HG02943 (cell line): ENCODE measurements at regions not wholly inside any gene's neighbourhood (a gene's known extent, or its start where the extent isn't known, plus 50 kb on each side); places are given as distances from the start of the nearest gene placed in this dataset.
"Not testable (repeated sequence)": the region's sequence is repeated elsewhere in the genome, so short reads cannot be mapped to it uniquely, and the experiment has no call there.

Source experiments
- ATAC-seq: cut with Tn5 transposase; IDR thresholded peaks from one replicate; pipeline ENCODE4 v1.9.1; 2021; ENCODE audit warnings: mild to moderate bottlenecking, low read depth, moderate library complexity; ENCODE audit not compliant: unreplicated experiment

GRCh38 chr20:17873410-17874270 is 95.0 kb downstream of the SNX5 start:
- ATAC-seq = no peak

- ATAC-seq = no peak
Observed at GRCh38 chr20:17872959-17873358, 95.6 kb downstream of the SNX5 start.

GRCh38 chr20:17872434-17872833 is 96.2 kb downstream of the SNX5 start:
- no peak for ATAC-seq

GRCh38 chr20:17871886-17872285 is 96.7 kb downstream of the SNX5 start:
- ATAC-seq = no peak

GRCh38 chr20:17871181-17871580 is 97.4 kb downstream of the SNX5 start:
- no peak for ATAC-seq

GRCh38 chr20:17870086-17870740 is 98.4 kb downstream of the SNX5 start:
- no peak for ATAC-seq

GRCh38 chr20:17869295-17869994 is 99.1 kb downstream of the SNX5 start:
- ATAC-seq = no peak

GRCh38 chr20:17868700-17869231 is 99.8 kb downstream of the SNX5 start:
- no peak for ATAC-seq

GRCh38 chr20:17868151-17868550 is 100.4 kb downstream of the SNX5 start:
- no peak for ATAC-seq

GRCh38 chr20:17867131-17867925 is 101.3 kb downstream of the SNX5 start:
- no peak for ATAC-seq

GRCh38 chr20:17866234-17867001 is 102.2 kb downstream of the SNX5 start:
- ATAC-seq = no peak

GRCh38 chr20:17863577-17864292 is 104.9 kb downstream of the SNX5 start:
- ATAC-seq = no peak

- ATAC-seq = no peak
Observed at GRCh38 chr20:17863209-17863576, 105.4 kb downstream of the SNX5 start.

GRCh38 chr20:17862171-17862570 is 106.4 kb downstream of the SNX5 start:
- ATAC-seq = no peak

- not testable (repeated sequence) for ATAC-seq
Observed at GRCh38 chr20:17861620-17862019, 107.0 kb downstream of the SNX5 start.

- no peak for ATAC-seq
Observed at GRCh38 chr20:17860301-17861197, 108.0 kb downstream of the SNX5 start.

- peak; percentile 35 for ATAC-seq
Observed at GRCh38 chr20:17859616-17860232, 108.9 kb downstream of the SNX5 start.
